PC-9 (cell line): ENCODE measurements at regions not wholly inside any gene's neighbourhood (a gene's known extent, or its start where the extent isn't known, plus 50 kb on each side); places are given as distances from the start of the nearest gene placed in this dataset.

Experiments
- BruUV-seq: library from RNA; stranded (reverse); fragments of 400-500 nt; replicated peaks from 2 replicates; lab custom pipeline; 2021; lab: Mats Ljungman, UMichigan
- CTCF ChIA-PET: fragments of 300-600 bp; sonication (Branson Sonifier 250); formaldehyde crosslinking; loops from one replicate; lab custom pipeline; 2022; ENCODE audit warnings: antibody characterized with exemption; lab: Charles Lee
- POLR2A ChIA-PET: fragments of 300-600 bp; sonication (Branson Sonifier 250); formaldehyde crosslinking; loops from one replicate; lab custom pipeline; 2022; ENCODE audit warnings: antibody characterized with exemption; ENCODE audit not compliant: unreplicated experiment; lab: Charles Lee
- DNase-seq, 2 experiments: peaks; one replicate each; pipeline versions ENCODE4 v3.0.0 to v3.0.0-alpha.2; 2015 to 2022; ENCODE audit warnings: mixed read lengths in 1 of 2
- H2AFZ ChIP-seq: fragments of 200-600 bp; sonication (generic); 2 replicates; pipeline ENCODE4 v1.8.1; 2017; ENCODE audit warnings: antibody characterized with exemption
- H3F3A ChIP-seq: fragments of 200-600 bp; sonication (generic); 2 replicates; pipeline ENCODE4 v1.8.1; 2017; ENCODE audit warnings: antibody characterized with exemption, mild to moderate bottlenecking, low read depth; ENCODE audit not compliant: insufficient read depth
- H3K27ac ChIP-seq: fragments of 200-600 bp; sonication (generic); 2 replicates; pipeline ENCODE4 v1.6.1; 2016; ENCODE audit warnings: mixed run types
- H3K27me3 ChIP-seq: fragments of 200-600 bp; sonication (generic); 2 replicates; pipeline ENCODE4 v1.6.1; 2016; ENCODE audit warnings: low read depth, mixed run types; ENCODE audit not compliant: insufficient read depth
- H3K36me3 ChIP-seq: fragments of 200-600 bp; sonication (generic); 2 replicates; pipeline ENCODE4 v1.6.1; 2016; ENCODE audit warnings: low read depth, mixed run types
- H3K4me1 ChIP-seq: fragments of 200-600 bp; sonication (generic); replicated peaks from 2 replicates; pipeline ENCODE4 v1.6.1; 2016; ENCODE audit warnings: mixed run types; ENCODE audit not compliant: insufficient read depth
- H3K4me2 ChIP-seq: fragments of 200-600 bp; sonication (generic); 2 replicates; pipeline ENCODE4 v1.6.1; 2017; ENCODE audit warnings: mixed run types
- H3K4me3 ChIP-seq: fragments of 200-600 bp; sonication (generic); 2 replicates; pipeline ENCODE4 v1.6.1; 2016; ENCODE audit warnings: mixed run types
- H3K79me2 ChIP-seq: fragments of 200-600 bp; sonication (generic); 2 replicates; pipeline ENCODE4 v1.6.1; 2017; ENCODE audit warnings: low read depth, mixed run types
- H3K9me2 ChIP-seq: fragments of 200-600 bp; sonication (generic); 2 replicates; pipeline ENCODE4 v1.8.1; 2017; ENCODE audit warnings: mild to moderate bottlenecking; ENCODE audit not compliant: insufficient read depth
- H3K9me3 ChIP-seq: fragments of 200-600 bp; sonication (generic); 2 replicates; pipeline ENCODE4 v1.8.1; 2016; ENCODE audit warnings: low read depth; ENCODE audit not compliant: insufficient read depth
- H4K20me1 ChIP-seq: fragments of 200-600 bp; sonication (generic); 2 replicates; pipeline ENCODE4 v1.8.1; 2017; ENCODE audit not compliant: insufficient read depth
- EZH2 ChIP-seq: fragments of 200-600 bp; sonication (generic); IDR thresholded peaks from 2 replicates; pipeline ENCODE4 v1.8.0; 2017; ENCODE audit warnings: antibody characterized with exemption, low read depth
- intact Hi-C: fragments of 100-400 bp; cut with micrococcal nuclease; formaldehyde crosslinking; loops from one replicate; pipeline ENCODE4 v1.10.0; 2022; ENCODE audit not compliant: unreplicated experiment
- TF ChIP-seq, protein P1 (sequence below): fragments of 200-600 bp; sonication (generic); conservative IDR thresholded peaks from 2 replicates; pipeline ENCODE4 v1.6.1; 2017; ENCODE audit warnings: mixed run types, antibody characterized with exemption, mild to moderate bottlenecking, moderate library complexity

DNA sequence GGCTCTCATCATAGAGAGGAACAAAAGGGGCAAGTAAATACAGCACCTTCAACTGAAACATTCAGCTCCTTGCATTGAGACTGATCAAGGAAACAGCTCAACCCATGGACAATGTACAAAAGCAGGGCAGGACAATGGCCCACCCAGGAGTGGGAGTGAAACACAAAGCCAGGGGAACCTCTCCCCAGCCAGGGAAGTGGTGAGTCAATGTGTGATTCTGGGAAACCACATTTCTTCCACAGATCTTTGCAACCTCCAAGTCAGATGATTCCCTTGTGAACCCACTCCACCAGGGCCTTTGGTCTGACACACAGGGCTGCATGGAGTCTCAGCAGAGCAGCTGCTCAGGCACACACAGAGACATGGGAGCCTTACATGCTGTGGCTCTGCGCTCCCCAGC is 294.5 kb downstream of the NR4A2 start:
- no peaks in the 10 kb centered on the region for H3K9me2 ChIP-seq
- no peak overlapping the region for H3K27ac ChIP-seq
- no peaks in the 10 kb centered on the region for H3K27me3 ChIP-seq
- H3K4me2 ChIP-seq: no peak overlapping the region
- ChIA-PET CTCF (no interaction called here), POLR2A (interaction anchor here (0.7 kb wide), 1 partner anchor 303 kb away, joined by 3 read pairs; no protein-coding TSS in a partner anchor)
- DNase-seq: no peak
- H3K4me3 ChIP-seq: no peak overlapping the region
- H3K36me3 ChIP-seq: no peaks in the 10 kb centered on the region
- no peaks in the 10 kb centered on the region for H3K79me2 ChIP-seq
- H3K9me3 ChIP-seq: no peaks in the 10 kb centered on the region
- H3F3A ChIP-seq: no peaks in the 10 kb centered on the region
- no peaks in the 10 kb centered on the region for H3K4me1 ChIP-seq
- H2AFZ ChIP-seq: no peak overlapping the region
- BruUV-seq: no TSS peak
- no peak for TF ChIP-seq EZH2
- TF ChIP-seq, protein P1, sequence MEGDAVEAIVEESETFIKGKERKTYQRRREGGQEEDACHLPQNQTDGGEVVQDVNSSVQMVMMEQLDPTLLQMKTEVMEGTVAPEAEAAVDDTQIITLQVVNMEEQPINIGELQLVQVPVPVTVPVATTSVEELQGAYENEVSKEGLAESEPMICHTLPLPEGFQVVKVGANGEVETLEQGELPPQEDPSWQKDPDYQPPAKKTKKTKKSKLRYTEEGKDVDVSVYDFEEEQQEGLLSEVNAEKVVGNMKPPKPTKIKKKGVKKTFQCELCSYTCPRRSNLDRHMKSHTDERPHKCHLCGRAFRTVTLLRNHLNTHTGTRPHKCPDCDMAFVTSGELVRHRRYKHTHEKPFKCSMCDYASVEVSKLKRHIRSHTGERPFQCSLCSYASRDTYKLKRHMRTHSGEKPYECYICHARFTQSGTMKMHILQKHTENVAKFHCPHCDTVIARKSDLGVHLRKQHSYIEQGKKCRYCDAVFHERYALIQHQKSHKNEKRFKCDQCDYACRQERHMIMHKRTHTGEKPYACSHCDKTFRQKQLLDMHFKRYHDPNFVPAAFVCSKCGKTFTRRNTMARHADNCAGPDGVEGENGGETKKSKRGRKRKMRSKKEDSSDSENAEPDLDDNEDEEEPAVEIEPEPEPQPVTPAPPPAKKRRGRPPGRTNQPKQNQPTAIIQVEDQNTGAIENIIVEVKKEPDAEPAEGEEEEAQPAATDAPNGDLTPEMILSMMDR: no peak
- intact Hi-C loops: no loop called here
- no peaks in the 10 kb centered on the region for H4K20me1 ChIP-seq

DNA sequence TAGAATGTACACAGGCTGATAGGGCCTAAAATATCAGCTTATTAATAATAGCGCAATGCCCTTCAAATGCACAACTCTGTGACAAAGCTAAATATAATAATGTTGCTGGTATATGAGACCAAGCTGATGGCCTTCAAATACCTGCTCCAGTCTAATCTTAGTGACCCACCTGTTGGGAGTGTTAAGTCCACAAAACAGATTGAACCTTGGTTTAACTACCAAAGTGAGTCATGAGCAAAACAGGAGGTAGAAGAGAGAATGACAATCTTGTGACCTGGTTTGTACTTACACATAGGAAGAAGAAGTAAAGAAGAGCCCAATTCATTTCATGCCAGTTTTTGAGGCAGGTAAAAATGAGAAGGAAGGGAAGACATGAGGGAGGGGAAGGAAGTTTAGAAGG is 295.0 kb downstream of the NR4A2 start:
- Histone ChIP-seq H3K9me2 (no peaks in the 10 kb centered on the region), H3K9me3 (no peaks in the 10 kb centered on the region), H3K27me3 (no peaks in the 10 kb centered on the region), H4K20me1 (no peaks in the 10 kb centered on the region), H3K4me2 (no peak overlapping the region), H2AFZ (no peak overlapping the region), H3K4me3 (no peak overlapping the region), H3F3A (no peaks in the 10 kb centered on the region), H3K36me3 (no peaks in the 10 kb centered on the region), H3K4me1 (no peaks in the 10 kb centered on the region), H3K79me2 (no peaks in the 10 kb centered on the region), H3K27ac (no peak overlapping the region)
- CTCF ChIA-PET: no interaction called here
- POLR2A ChIA-PET: interaction anchor here (0.7 kb wide), 1 partner anchor 304 kb away, joined by 3 read pairs; no protein-coding TSS in a partner anchor
- intact Hi-C loops: no loop called here
- no peak for DNase-seq
- no TSS peak for BruUV-seq
- TF ChIP-seq EZH2: no peak
- TF ChIP-seq, protein P1: no peak

DNA sequence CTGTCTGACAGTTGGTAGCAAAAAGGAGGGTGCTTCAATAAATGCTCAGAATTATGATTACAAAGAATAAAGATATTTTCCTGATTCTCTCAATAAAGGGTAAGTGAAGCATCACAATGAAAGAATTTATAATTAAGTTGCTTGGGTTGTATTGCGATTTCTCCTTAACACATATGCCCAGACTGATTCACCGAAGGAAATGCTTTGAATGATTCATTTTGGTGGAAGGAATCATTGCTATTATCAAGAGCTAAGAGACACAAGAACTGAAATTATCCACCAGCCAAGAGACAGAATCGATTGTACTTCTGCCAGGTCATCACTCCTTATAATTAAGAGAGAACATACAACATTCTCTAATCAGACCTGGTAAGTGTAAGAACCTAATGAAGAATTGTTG is 301.4 kb downstream of the NR4A2 start:
- H4K20me1 ChIP-seq: no peaks in the 10 kb centered on the region
- no peaks in the 10 kb centered on the region for H3F3A ChIP-seq
- no peaks in the 10 kb centered on the region for H3K9me2 ChIP-seq
- intact Hi-C loops: no loop called here
- H2AFZ ChIP-seq: no peak overlapping the region
- no peaks in the 10 kb centered on the region for H3K36me3 ChIP-seq
- DNase-seq: no peak
- POLR2A ChIA-PET: no interaction called here
- no TSS peak for BruUV-seq
- no peaks in the 10 kb centered on the region for H3K27me3 ChIP-seq
- H3K4me1 ChIP-seq: no peaks in the 10 kb centered on the region
- H3K27ac ChIP-seq: no peak overlapping the region
- no peaks in the 10 kb centered on the region for H3K9me3 ChIP-seq
- no peak overlapping the region for H3K4me2 ChIP-seq
- H3K4me3 ChIP-seq: no peak overlapping the region
- no peak for TF ChIP-seq EZH2
- TF ChIP-seq, protein P1: no peak
- CTCF ChIA-PET: no interaction called here
- no peaks in the 10 kb centered on the region for H3K79me2 ChIP-seq
